ENCODE measurements at regions not wholly inside any gene's neighbourhood (a gene's known extent, or its start where the extent isn't known, plus 50 kb on each side); places are given as distances from the start of the nearest gene placed in this dataset.

DNA sequence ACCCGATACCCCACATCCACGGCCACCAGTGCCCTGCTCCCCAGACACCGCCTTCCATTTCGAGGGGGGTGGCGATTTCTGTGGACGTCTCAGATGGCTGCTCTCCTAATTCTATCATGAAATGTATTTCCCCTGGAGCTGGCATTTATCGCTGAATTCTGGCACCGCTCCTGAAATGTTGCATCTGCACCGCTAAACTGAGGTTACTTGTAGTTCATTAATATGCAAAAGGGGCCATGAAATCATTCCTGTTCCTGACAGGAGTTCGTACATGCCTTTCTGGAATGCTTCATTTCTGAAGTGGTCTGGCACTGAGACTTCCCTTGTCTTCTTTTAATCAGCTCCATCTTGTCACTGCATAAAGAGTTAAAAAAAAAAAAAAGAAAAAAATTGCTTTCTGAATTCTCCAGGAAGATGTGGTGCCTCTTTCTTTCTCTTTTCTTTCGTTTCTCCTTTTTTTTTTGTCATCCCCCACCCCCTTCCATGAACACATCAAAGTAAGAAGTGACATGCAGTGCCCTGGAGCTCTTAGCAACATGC, 97.7 kb upstream of the SMARCA2 start:
- no peak for DNase-seq (ENCODE audit: low read depth)
- no peak overlapping the region for H3K4me3 ChIP-seq (ENCODE audit: low read depth, low read length)
- TF ChIP-seq, protein P1, sequence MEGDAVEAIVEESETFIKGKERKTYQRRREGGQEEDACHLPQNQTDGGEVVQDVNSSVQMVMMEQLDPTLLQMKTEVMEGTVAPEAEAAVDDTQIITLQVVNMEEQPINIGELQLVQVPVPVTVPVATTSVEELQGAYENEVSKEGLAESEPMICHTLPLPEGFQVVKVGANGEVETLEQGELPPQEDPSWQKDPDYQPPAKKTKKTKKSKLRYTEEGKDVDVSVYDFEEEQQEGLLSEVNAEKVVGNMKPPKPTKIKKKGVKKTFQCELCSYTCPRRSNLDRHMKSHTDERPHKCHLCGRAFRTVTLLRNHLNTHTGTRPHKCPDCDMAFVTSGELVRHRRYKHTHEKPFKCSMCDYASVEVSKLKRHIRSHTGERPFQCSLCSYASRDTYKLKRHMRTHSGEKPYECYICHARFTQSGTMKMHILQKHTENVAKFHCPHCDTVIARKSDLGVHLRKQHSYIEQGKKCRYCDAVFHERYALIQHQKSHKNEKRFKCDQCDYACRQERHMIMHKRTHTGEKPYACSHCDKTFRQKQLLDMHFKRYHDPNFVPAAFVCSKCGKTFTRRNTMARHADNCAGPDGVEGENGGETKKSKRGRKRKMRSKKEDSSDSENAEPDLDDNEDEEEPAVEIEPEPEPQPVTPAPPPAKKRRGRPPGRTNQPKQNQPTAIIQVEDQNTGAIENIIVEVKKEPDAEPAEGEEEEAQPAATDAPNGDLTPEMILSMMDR (IDR thresholded peaks at IDR 0.05; ENCODE audit: insufficient read depth, low read depth, low read length, missing control alignments), result no peak

DNA sequence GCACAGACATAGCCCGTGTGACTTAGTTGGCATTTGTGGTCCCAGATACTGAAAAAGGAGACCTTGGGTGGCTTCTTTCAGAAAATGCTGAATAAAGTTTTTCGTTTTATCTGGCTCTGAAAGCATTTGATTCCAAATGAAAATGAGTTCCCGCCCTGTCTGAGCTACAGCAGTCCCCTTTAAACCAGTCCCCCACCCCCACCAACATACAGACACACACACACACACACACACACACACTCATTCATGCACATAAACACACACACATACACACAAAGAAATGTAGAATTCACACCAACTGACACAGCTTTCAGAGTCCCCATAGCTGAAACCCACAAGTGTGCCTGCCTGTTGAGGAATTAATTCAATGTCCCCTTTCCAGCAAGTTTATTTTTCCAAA, 97.0 kb upstream of the SMARCA2 start:
- TF ChIP-seq, protein P1 (IDR thresholded peaks at IDR 0.05; ENCODE audit: insufficient read depth, low read depth, low read length, missing control alignments), result no peak
- no peak overlapping the region for H3K4me3 ChIP-seq (ENCODE audit: low read depth, low read length)
- DNase-seq (ENCODE audit: low read depth), result no peak

DNA sequence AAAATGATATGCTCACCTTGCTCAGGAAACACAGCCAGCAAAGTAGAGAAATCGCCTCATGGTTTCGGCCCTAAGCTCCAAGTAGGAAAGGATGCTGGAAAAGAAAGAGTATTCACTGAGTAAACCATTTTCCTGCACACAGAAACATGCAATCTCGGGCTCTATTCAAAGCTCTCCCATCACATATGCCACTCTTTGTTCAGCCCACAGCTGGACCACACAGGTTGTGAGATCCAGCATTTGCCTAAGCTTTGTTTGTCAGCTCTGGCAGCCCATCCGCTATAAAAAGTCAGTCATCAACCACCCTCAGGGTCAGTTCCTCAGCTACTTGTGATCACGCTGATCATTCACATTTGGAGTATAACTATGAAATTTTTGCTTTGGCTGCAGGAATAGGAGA, 96.5 kb upstream of the SMARCA2 start:
- DNase-seq (ENCODE audit: low read depth), result no peak
- H3K4me3 ChIP-seq (ENCODE audit: low read depth, low read length), result no peak overlapping the region
- TF ChIP-seq, protein P1 (IDR thresholded peaks at IDR 0.05; ENCODE audit: insufficient read depth, low read depth, low read length, missing control alignments), result no peak

GRCh38 chr9:1919229-1919628, 95.9 kb upstream of the SMARCA2 start:
- H3K4me3 ChIP-seq (ENCODE audit: low read depth, low read length), result no peak overlapping the region
- DNase-seq (ENCODE audit: low read depth), result no peak
- TF ChIP-seq, protein P1 (IDR thresholded peaks at IDR 0.05; ENCODE audit: insufficient read depth, low read depth, low read length, missing control alignments), result no peak

GRCh38 chr9:1920386-1920785, 94.8 kb upstream of the SMARCA2 start:
- H3K4me3 ChIP-seq (ENCODE audit: low read depth, low read length), result no peak overlapping the region
- DNase-seq (ENCODE audit: low read depth), result peak; percentile 44
- TF ChIP-seq, protein P1 (IDR thresholded peaks at IDR 0.05; ENCODE audit: insufficient read depth, low read depth, low read length, missing control alignments), result no peak

- no peak overlapping the region for H3K4me3 ChIP-seq (ENCODE audit: low read depth, low read length)
- TF ChIP-seq, protein P1 (IDR thresholded peaks at IDR 0.05; ENCODE audit: insufficient read depth, low read depth, low read length, missing control alignments), result peak; percentile 18
- peak; percentile 46 for DNase-seq (ENCODE audit: low read depth)
Observed at GRCh38 chr9:1922026-1922425, 93.1 kb upstream of the SMARCA2 start.

DNA sequence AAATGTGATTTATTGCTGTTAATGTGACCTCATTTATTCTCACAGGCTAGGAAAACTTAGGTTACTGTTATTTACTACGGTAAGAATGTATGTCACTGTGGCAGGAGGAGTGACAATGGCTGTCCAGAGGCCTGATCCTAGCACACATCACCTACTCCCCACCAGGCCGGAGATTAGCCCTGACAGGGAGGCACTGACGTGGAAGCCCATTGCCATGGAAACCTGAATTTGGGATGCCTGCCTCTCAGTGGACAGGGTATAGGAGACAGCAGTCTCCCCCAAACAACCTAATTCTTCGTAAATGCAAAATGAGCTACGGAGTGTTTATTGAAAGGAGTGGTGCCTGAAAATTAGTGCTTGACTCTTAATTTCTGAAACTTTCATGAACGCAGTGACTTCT, 87.6 kb upstream of the SMARCA2 start:
- no peak for DNase-seq (ENCODE audit: low read depth)
- TF ChIP-seq, protein P1 (IDR thresholded peaks at IDR 0.05; ENCODE audit: insufficient read depth, low read depth, low read length, missing control alignments), result no peak
- no peak overlapping the region for H3K4me3 ChIP-seq (ENCODE audit: low read depth, low read length)
